HuH-7 (cell line): ENCODE measurements at regions not wholly inside any gene's neighbourhood (a gene's known extent, or its start where the extent isn't known, plus 50 kb on each side); places are given as distances from the start of the nearest gene placed in this dataset.
"Not testable (repeated sequence)": the region's sequence is repeated elsewhere in the genome, so short reads cannot be mapped to it uniquely, and the experiment has no call there.

Experiments
- DNase-seq: peaks from one replicate; pipeline ENCODE4 v3.0.0; 2011; ENCODE audit warnings: low spot score

GRCh38 chr12:114192549-114192948, 213.4 kb downstream of the TBX5 start:
- DNase-seq = no peak

GRCh38 chr12:114192013-114192412, 213.9 kb downstream of the TBX5 start:
- no peak for DNase-seq

- no peak for DNase-seq
Observed at GRCh38 chr12:114191581-114191980, 214.4 kb downstream of the TBX5 start.

GRCh38 chr12:114190971-114191370, 215.0 kb downstream of the TBX5 start:
- DNase-seq = no peak

- no peak for DNase-seq
Observed at GRCh38 chr12:114189266-114189665, 216.7 kb downstream of the TBX5 start.

- no peak for DNase-seq
Observed at GRCh38 chr12:114186241-114187002, 219.5 kb downstream of the TBX5 start.

- DNase-seq = no peak
Observed at GRCh38 chr12:114185036-114185435, 218.9 kb upstream of the RBM19 start.

GRCh38 chr12:114174326-114174725, 208.2 kb upstream of the RBM19 start:
- no peak for DNase-seq

- no peak for DNase-seq
Observed at GRCh38 chr12:114172135-114172534, 206.0 kb upstream of the RBM19 start.

- no peak for DNase-seq
Observed at GRCh38 chr12:114168061-114168460, 201.9 kb upstream of the RBM19 start.

- DNase-seq = no peak
Observed at GRCh38 chr12:114167431-114167830, 201.3 kb upstream of the RBM19 start.

- peak; percentile 3 for DNase-seq
Observed at GRCh38 chr12:114166362-114166761, 200.2 kb upstream of the RBM19 start.

GRCh38 chr12:114165921-114166320, 199.8 kb upstream of the RBM19 start:
- no peak for DNase-seq

- no peak for DNase-seq
Observed at GRCh38 chr12:114164351-114164750, 198.2 kb upstream of the RBM19 start.

- DNase-seq = no peak
Observed at GRCh38 chr12:114163771-114164170, 197.6 kb upstream of the RBM19 start.

GRCh38 chr12:114160445-114160844, 194.3 kb upstream of the RBM19 start:
- no peak for DNase-seq

GRCh38 chr12:114152890-114153289, 186.8 kb upstream of the RBM19 start:
- no peak for DNase-seq

GRCh38 chr12:114152066-114152465, 185.9 kb upstream of the RBM19 start:
- no peak for DNase-seq

GRCh38 chr12:114150584-114150983, 184.5 kb upstream of the RBM19 start:
- DNase-seq = not testable (repeated sequence)

GRCh38 chr12:114141921-114142564, 175.9 kb upstream of the RBM19 start:
- DNase-seq = no peak

GRCh38 chr12:114140576-114140975, 174.5 kb upstream of the RBM19 start:
- no peak for DNase-seq

GRCh38 chr12:114136631-114137030, 170.5 kb upstream of the RBM19 start:
- no peak for DNase-seq

GRCh38 chr12:114134922-114135321, 168.8 kb upstream of the RBM19 start:
- no peak for DNase-seq

- DNase-seq = no peak
Observed at GRCh38 chr12:114131824-114132223, 165.7 kb upstream of the RBM19 start.
